Thoracic aorta (tissue), 2 donors: ENCODE measurements at regions not wholly inside any gene's neighbourhood (a gene's known extent, or its start where the extent isn't known, plus 50 kb on each side); places are given as distances from the start of the nearest gene placed in this dataset.
"Not testable (repeated sequence)": the region's sequence is repeated elsewhere in the genome, so short reads cannot be mapped to it uniquely, and the experiment has no call there.

Experiments
- ATAC-seq: fragments of 150-250 bp; one replicate; pipeline ENCODE4 v1.8.0; 2017; ENCODE audit warnings: low read depth; ENCODE audit not compliant: insufficient number of reproducible peaks, low FRiP score
- DNase-seq: peaks from one replicate; pipeline ENCODE4 v3.0.0-alpha.2; 2020; ENCODE audit warnings: low spot score
- H3K27ac ChIP-seq, 2 donors: fragments of 200-600 bp; sonication (generic); 1 replicate in 1 of 2; 2 replicates in 1 of 2; pipeline ENCODE4 v1.5.1; 2016; ENCODE audit warnings: mild to moderate bottlenecking in 2 of 2, moderate library complexity in 2 of 2
- H3K27me3 ChIP-seq: fragments of 200-600 bp; sonication (generic); replicated peaks from 2 replicates; pipeline ENCODE4 v1.6.0; 2016; ENCODE audit warnings: mild to moderate bottlenecking; ENCODE audit not compliant: insufficient read depth
- H3K36me3 ChIP-seq: fragments of 200-600 bp; sonication (generic); one replicate; pipeline ENCODE4 v1.5.1; 2016
- H3K4me1 ChIP-seq, 2 donors: fragments of 200-600 bp; sonication (generic); 1 replicate in 1 of 2; 2 replicates in 1 of 2; pipeline versions ENCODE4 v1.5.1 to v1.6.0; 2016; ENCODE audit warnings: low read depth in 2 of 2, mild to moderate bottlenecking in 1 of 2; ENCODE audit not compliant: control insufficient read depth in 1 of 2
- H3K4me3 ChIP-seq: fragments of 200-600 bp; sonication (generic); 2 replicates; pipeline ENCODE4 v1.5.1; 2016; ENCODE audit warnings: mild to moderate bottlenecking
- H3K9me3 ChIP-seq: fragments of 200-600 bp; sonication (generic); 2 replicates; pipeline ENCODE4 v1.5.1; 2016
- TF ChIP-seq, protein P1 (sequence below): fragments of 200-600 bp; sonication (generic); IDR thresholded peaks from one replicate; pipeline ENCODE4 v1.5.1; 2019; ENCODE audit warnings: antibody characterized with exemption

DNA sequence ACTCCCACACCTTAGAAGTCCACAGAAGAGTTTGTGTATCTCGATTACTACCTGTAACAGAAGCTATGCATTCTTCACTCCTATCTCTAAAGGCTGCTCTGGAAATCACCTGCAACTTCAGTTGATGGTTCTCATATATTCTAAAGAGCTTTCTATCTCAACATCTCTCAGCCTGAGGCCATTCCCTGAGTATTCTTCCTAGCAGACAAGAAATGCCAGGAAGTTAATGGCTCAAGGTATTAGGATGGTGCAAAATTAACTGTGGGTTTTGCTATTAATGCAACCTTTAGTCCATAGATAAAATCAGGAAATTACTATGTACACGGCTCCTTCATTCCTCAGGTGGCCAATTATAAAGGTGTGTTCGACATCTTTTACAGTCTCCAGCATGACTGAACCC lies 290.1 kb downstream of the ZNF716 start:
- not testable (repeated sequence) for DNase-seq, H3K4me3 ChIP-seq, H3K4me1 ChIP-seq, H3K27ac ChIP-seq, H3K36me3 ChIP-seq, H3K27me3 ChIP-seq, H3K9me3 ChIP-seq, ATAC-seq

DNA sequence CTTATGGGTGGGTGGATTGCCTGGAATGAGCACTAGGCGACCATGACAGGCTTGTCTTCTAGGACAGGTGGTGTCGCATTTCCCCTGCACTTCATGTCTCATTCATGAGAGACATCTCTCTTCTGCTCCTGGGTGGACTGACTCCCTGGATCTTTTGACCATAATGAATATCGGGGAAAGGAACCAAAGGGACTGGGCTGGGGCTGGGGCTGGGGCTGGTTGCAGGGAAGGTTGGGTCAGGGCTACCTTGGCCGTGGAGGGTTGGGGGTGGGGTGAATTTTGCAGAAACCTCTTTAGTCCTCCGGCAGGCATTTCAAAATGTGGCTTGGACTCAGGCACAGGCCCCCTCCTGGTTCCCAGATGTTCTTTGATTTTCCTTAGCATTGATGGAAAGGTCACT lies 319.2 kb downstream of the ZNF716 start:
- H3K27ac ChIP-seq = no peak overlapping the region
- no peaks in the 10 kb centered on the region for H3K9me3 ChIP-seq
- H3K36me3 ChIP-seq = no peaks in the 10 kb centered on the region
- H3K4me3 ChIP-seq = no peak overlapping the region
- ATAC-seq (no peak), DNase-seq (no peak)
- H3K4me1 ChIP-seq = no peaks in the 10 kb centered on the region
- no peaks in the 10 kb centered on the region for H3K27me3 ChIP-seq
- TF ChIP-seq, protein P1, sequence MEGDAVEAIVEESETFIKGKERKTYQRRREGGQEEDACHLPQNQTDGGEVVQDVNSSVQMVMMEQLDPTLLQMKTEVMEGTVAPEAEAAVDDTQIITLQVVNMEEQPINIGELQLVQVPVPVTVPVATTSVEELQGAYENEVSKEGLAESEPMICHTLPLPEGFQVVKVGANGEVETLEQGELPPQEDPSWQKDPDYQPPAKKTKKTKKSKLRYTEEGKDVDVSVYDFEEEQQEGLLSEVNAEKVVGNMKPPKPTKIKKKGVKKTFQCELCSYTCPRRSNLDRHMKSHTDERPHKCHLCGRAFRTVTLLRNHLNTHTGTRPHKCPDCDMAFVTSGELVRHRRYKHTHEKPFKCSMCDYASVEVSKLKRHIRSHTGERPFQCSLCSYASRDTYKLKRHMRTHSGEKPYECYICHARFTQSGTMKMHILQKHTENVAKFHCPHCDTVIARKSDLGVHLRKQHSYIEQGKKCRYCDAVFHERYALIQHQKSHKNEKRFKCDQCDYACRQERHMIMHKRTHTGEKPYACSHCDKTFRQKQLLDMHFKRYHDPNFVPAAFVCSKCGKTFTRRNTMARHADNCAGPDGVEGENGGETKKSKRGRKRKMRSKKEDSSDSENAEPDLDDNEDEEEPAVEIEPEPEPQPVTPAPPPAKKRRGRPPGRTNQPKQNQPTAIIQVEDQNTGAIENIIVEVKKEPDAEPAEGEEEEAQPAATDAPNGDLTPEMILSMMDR = no peak

DNA sequence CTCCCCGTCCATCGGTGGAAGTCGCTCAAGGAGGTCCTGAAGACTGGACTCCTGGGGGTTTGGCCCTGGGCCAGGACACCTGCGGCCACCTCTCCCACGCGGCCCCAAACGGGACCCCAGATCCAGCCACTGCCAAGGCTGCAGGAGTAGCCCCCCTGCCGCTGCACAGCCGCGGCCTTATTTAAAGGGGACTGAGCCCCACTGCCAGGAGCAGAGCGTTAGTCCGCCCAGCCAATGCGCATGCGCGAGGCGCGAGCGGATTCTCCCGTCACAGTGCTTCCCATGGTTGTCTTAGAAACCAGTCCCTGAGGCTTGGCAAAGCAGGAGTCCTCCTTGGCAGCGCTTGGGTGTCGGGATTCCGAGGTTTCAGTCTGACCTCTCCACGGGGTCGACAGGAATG lies 320.0 kb downstream of the ZNF716 start:
- Histone ChIP-seq H3K4me1 (no peaks in the 10 kb centered on the region), H3K27me3 (no peaks in the 10 kb centered on the region), H3K36me3 (no peaks in the 10 kb centered on the region), H3K4me3 (no peak overlapping the region), H3K27ac (no peak overlapping the region), H3K9me3 (peaks cover 2% of the 10 kb centered on the region)
- DNase-seq (no peak), ATAC-seq (no peak)
- TF ChIP-seq, protein P1 = no peak

DNA sequence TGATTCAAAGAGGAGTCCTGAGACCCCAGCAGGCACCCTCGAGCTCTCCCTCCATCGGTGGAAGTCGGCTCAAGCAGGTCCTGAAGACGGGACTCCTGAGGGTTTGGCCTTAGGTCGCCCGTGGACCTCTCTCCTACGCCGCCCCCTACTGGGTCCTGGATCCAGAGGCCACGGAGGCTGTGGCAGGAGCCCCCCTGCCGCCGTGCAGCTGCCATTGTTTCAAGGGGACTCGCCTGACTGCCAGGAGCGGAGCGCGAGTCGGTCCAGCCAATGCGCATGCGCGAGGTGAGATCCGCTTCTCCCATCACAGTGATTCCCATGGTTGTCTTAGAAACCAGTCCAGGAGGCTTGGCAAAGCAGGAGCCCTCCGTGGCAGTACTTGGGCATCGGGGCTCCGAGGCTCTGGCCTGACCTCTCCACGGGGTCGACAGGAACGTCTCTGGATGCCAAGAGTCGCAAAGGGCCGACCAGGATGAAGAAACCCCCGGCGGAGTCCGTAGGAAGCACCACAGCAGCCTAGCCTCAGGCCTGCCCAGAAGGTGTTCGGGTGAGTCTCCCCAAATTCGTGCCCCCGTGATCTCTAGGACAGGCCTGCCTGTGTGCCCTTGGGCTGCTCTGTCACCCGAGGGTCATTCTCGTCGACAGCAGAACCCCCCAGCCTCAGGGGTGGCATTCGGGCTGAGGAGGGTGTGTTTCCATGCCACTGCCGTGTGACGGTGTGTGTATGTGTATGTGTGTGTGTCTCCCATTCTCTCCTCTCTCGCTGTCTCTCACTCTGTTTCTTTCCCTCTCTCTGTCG lies 322.3 kb downstream of the ZNF716 start:
- Histone ChIP-seq H3K9me3 (peaks cover 3% of the 10 kb centered on the region), H3K27ac (no peak overlapping the region), H3K36me3 (no peaks in the 10 kb centered on the region), H3K4me1 (no peaks in the 10 kb centered on the region), H3K4me3 (no peak overlapping the region), H3K27me3 (no peaks in the 10 kb centered on the region)
- DNase-seq (no peak), ATAC-seq (no peak)
- TF ChIP-seq, protein P1 = no peak

DNA sequence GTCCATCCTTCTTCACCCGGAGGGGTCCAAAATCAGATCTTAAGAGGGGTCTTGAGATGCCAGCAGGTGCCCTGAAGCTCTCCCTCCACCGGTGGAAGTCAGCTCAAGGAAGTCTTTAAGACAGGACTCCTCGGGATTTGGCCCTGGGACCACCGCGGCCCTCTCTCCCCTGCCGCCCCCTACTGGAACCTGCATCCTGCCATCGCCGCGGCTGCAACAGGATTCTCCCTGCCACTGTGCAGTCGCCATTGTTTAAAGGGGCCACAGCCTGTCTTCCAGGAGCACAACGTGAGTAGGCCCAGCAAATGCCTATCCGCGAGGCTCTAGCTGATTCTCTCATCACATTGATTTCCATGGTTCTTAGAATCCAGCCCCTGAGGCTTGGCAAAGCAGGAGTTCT lies 324.3 kb downstream of the ZNF716 start:
- Histone ChIP-seq H3K4me1 (no peaks in the 10 kb centered on the region), H3K27ac (no peak overlapping the region), H3K9me3 (peaks cover 3% of the 10 kb centered on the region), H3K4me3 (no peak overlapping the region), H3K27me3 (no peaks in the 10 kb centered on the region), H3K36me3 (no peaks in the 10 kb centered on the region)
- TF ChIP-seq, protein P1 = no peak
- DNase-seq = no peak
- no peak for ATAC-seq
